SU-DHL-6 (cell line): ENCODE measurements at regions not wholly inside any gene's neighbourhood (a gene's known extent, or its start where the extent isn't known, plus 50 kb on each side); places are given as distances from the start of the nearest gene placed in this dataset.

ENCODE experiments used
- H2AFZ ChIP-seq: fragments of 200-600 bp; sonication (generic); 2 replicates; pipeline ENCODE4 v1.6.1; 2014; ENCODE audit warnings: low read depth, mild to moderate bottlenecking, moderate library complexity, mixed read lengths, antibody characterized with exemption, low read length; ENCODE audit not compliant: severe bottlenecking
- H3F3A ChIP-seq: fragments of 200-600 bp; shearing (Covaris generic); 2 replicates; pipeline ENCODE4 v1.6.0; 2016; ENCODE audit warnings: antibody characterized with exemption, mild to moderate bottlenecking; ENCODE audit not compliant: insufficient read depth
- H3K27ac ChIP-seq: fragments of 200-600 bp; sonication (generic); 2 replicates; pipeline ENCODE4 v1.5.1; 2016; ENCODE audit warnings: low read depth, mild to moderate bottlenecking, low read length, moderate library complexity, mixed read lengths
- H3K27me3 ChIP-seq: fragments of 200-600 bp; sonication (generic), shearing (Covaris generic); 2 replicates; pipeline ENCODE4 v1.6.0; 2014; ENCODE audit warnings: mild to moderate bottlenecking, low read length
- H3K36me3 ChIP-seq: fragments of 200-600 bp; sonication (generic); 2 replicates; pipeline ENCODE4 v1.6.1; 2014; ENCODE audit warnings: mild to moderate bottlenecking, low read length, mixed read lengths
- H3K4me2 ChIP-seq: fragments of 300-600, 200-600 bp; shearing (Covaris generic), sonication (generic); 2 replicates; pipeline ENCODE4 v1.6.0; 2014; ENCODE audit warnings: low read length, low read depth, mild to moderate bottlenecking; ENCODE audit not compliant: poor library complexity, severe bottlenecking
- H3K4me3 ChIP-seq: fragments of 200-600 bp; sonication (generic); 2 replicates; pipeline ENCODE4 v1.5.1; 2014; ENCODE audit warnings: antibody characterized with exemption, low read length, mild to moderate bottlenecking, mixed read lengths; ENCODE audit not compliant: insufficient read depth, poor library complexity, severe bottlenecking
- H3K79me2 ChIP-seq: fragments of 200-600 bp; sonication (generic); 2 replicates; pipeline ENCODE4 v1.6.1; 2014; ENCODE audit warnings: mild to moderate bottlenecking, low read length, moderate library complexity; ENCODE audit not compliant: insufficient read depth
- H3K9ac ChIP-seq: fragments of 200-600 bp; sonication (generic); 2 replicates; pipeline ENCODE4 v1.7.0; 2014; ENCODE audit warnings: mild to moderate bottlenecking, low read length
- H3K9me2 ChIP-seq: fragments of 200-600 bp; sonication (generic); replicated peaks from 2 replicates; pipeline ENCODE4 v1.6.1; 2014; ENCODE audit warnings: low read length; ENCODE audit not compliant: insufficient read depth
- H3K9me3 ChIP-seq: fragments of 200-600 bp; sonication (generic); 2 replicates; pipeline ENCODE4 v1.6.1; 2014; ENCODE audit warnings: low read length, mixed read lengths; ENCODE audit not compliant: insufficient read depth
- H4K20me1 ChIP-seq: fragments of 200-600 bp; sonication (generic); 2 replicates; pipeline ENCODE4 v1.6.1; 2014; ENCODE audit warnings: low read depth, mild to moderate bottlenecking, antibody characterized with exemption, low read length, moderate library complexity, mixed read lengths
- CTCF ChIP-seq: fragments of 200-600 bp; sonication (generic); IDR thresholded peaks from one replicate; pipeline ENCODE4 v1.5.1; 2017; ENCODE audit warnings: antibody characterized with exemption, mild to moderate bottlenecking, low read length, moderate library complexity; ENCODE audit not compliant: insufficient read depth, poor library complexity, severe bottlenecking
- EZH2phosphoT487 ChIP-seq: fragments of 200-600 bp; sonication (generic), shearing (Covaris generic); conservative IDR thresholded peaks from 2 replicates; pipeline ENCODE4 v1.6.1; 2018; ENCODE audit warnings: mild to moderate bottlenecking, antibody characterized with exemption, low read length, moderate library complexity, mixed read lengths

GRCh38 chr2:142694282-142694681 lies 183.2 kb upstream of the KYNU start:
- H3K4me3 ChIP-seq = no peak overlapping the region
- TF ChIP-seq EZH2phosphoT487 (no peak), CTCF (no peak)

DNA sequence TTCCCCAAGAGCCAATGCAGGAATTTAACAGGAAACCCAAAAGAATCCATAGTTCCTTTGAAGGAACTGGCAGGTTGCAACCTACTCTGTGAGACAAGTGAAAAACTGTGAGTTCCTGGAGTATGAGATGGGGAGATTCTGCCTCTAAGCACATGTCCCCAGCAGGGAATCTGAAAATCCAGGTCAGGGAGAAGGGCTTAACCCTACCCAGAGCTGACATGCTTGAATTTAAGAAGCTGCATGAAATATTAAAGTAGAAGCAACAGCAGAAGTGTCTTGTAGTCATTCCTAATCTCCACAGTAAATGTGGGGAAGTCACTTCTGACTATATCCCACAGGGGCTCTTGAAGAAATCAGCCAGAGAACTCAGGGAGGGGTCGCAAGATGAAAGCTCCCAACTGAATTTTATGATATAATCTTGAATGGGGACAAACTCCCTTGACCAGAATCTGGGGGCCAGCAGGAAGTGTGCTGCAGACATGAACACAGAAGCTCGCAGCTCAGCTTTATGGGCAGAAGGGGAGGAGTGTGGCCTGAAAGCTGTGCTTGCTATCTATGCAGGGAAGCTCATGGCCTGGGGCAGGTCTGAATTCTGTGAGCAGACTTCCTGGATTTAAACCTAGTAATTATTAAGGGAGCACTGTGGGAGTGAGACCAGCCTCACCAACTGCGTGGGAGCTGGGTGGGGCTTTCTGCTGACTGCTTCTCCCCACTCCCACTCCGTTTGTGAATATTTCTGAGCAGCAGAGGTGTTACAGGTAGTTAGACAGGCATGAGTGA lies 184.1 kb upstream of the KYNU start:
- H3K36me3 ChIP-seq = no peaks in the 10 kb centered on the region
- H3K4me2 ChIP-seq = no peak overlapping the region
- TF ChIP-seq EZH2phosphoT487 = no peak
- TF ChIP-seq CTCF = no peak
- no peaks in the 10 kb centered on the region for H4K20me1 ChIP-seq
- H3K79me2 ChIP-seq = no peaks in the 10 kb centered on the region
- H3K27me3 ChIP-seq = no peaks in the 10 kb centered on the region
- H2AFZ ChIP-seq = no peak overlapping the region
- H3K9ac ChIP-seq = no peak overlapping the region
- H3K9me3 ChIP-seq = no peaks in the 10 kb centered on the region
- no peaks in the 10 kb centered on the region for H3K9me2 ChIP-seq
- no peaks in the 10 kb centered on the region for H3F3A ChIP-seq
- no peak overlapping the region for H3K4me3 ChIP-seq
- H3K27ac ChIP-seq = no peak overlapping the region

More at GRCh38 chr2:142694282-142694681, 183.2 kb upstream of the KYNU start:
- H3K27ac ChIP-seq = no peak overlapping the region
- H2AFZ ChIP-seq = no peak overlapping the region
- H3K9ac ChIP-seq = no peak overlapping the region
- H3F3A ChIP-seq = no peaks in the 10 kb centered on the region
- H3K27me3 ChIP-seq = no peaks in the 10 kb centered on the region
- no peaks in the 10 kb centered on the region for H3K79me2 ChIP-seq
- no peaks in the 10 kb centered on the region for H3K9me3 ChIP-seq
- no peaks in the 10 kb centered on the region for H4K20me1 ChIP-seq
- H3K4me2 ChIP-seq = no peak overlapping the region
- H3K9me2 ChIP-seq = no peaks in the 10 kb centered on the region
- H3K36me3 ChIP-seq = no peaks in the 10 kb centered on the region

- no peak overlapping the region for H3K27ac ChIP-seq
- TF ChIP-seq EZH2phosphoT487 = no peak
- no peak for TF ChIP-seq CTCF
- H3F3A ChIP-seq = no peaks in the 10 kb centered on the region
- no peak overlapping the region for H3K4me3 ChIP-seq
- no peak overlapping the region for H3K9ac ChIP-seq
- H4K20me1 ChIP-seq = no peaks in the 10 kb centered on the region
- no peak overlapping the region for H3K4me2 ChIP-seq
- H2AFZ ChIP-seq = no peak overlapping the region
- no peaks in the 10 kb centered on the region for H3K9me3 ChIP-seq
- H3K9me2 ChIP-seq = no peaks in the 10 kb centered on the region
- H3K27me3 ChIP-seq = no peaks in the 10 kb centered on the region
- H3K79me2 ChIP-seq = no peaks in the 10 kb centered on the region
- no peaks in the 10 kb centered on the region for H3K36me3 ChIP-seq
Measured at GRCh38 chr2:142688856-142689605, 188.4 kb upstream of the KYNU start.
